Ramos (cell line): ENCODE measurements at regions not wholly inside any gene's neighbourhood (a gene's known extent, or its start where the extent isn't known, plus 50 kb on each side); places are given as distances from the start of the nearest gene placed in this dataset.

ENCODE experiments used
- in situ Hi-C: fragments of 300-500 bp; cut with MboI; formaldehyde crosslinking; loops from one replicate; pipeline ENCODE4 v1.14.3; 2022; ENCODE audit warnings: low sequenced_read_pairs; ENCODE audit not compliant: unreplicated experiment

DNA sequence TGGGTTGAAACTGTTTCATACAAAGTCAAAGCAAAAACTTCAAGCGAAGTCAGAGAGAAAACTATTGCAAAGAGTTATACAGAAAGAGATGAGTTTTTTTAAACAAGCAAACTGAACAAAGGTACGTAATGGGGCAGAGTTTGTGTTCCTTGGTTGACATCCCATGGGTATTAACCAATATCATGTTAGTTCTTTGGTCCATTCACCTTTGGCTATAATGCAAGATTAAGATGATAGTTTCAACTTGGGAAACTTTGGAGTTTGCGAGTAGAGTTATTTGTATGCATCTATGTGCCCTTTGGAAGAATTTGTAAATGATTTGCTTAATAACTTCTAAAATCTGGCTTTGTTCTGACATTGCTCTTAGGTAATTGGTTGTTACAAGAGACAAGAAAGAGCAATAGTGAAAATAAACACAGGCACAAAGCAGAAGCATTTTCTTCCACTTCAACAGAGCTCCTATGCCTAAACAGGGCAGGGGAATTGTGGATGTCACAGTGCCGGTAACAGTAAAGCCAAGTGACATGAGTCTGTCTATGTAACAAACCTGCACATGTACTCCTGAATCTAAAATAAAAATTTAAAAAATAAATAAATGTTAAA is 936.1 kb downstream of the SUCLG1 start:
- in situ Hi-C loops: no loop called here

DNA sequence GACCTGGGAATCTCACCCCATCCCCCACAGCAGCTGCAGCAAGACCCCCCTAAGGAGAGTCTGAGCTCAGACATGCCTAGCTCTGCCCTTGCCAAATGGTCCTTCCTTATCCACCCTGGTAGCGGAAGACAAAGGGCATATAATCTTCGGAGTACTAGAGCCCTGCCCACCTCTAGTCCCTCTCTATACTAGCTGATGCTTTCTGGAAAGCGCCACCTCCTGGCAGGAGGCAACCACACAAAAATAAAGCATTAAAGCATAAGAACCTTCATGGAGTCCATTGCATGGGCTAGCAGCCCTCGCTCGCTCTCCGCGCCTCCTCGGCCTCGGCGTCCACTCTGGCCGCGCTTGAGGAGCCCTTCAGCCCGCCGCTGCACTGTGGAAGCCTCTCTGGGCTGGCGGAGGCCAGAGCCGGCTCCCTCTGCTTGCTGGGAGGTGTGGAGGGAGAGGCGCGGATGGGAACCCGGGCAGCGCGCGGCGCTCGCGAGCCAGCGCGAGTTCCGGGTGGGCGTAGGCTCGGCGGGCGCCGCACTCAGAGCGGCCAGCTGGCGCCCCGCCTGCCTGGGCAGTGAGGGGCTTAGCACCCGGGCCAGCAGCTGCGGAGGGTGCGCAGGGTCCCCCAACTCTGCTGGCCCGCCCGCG is 941.2 kb downstream of the SUCLG1 start:
- in situ Hi-C loops: no loop called here

DNA sequence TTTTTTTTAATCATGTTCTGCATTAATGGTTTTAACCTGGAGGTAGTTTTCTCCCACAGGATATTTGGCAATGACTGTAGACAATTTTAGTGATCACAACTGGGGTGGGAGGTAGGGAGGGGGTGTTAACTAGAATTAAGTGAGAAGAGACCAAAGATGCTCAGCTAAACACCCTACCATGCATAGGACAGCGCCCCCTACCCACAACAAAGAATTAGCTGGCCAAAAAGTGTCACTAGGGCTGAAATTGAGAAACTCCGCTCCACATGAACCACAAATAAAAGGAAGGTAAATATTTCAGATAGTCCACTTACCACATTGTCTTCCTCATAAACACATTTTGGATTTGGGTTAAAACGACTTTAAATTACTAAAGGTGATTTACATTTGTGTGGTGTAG is 942.6 kb downstream of the SUCLG1 start:
- in situ Hi-C loops: no loop called here

DNA sequence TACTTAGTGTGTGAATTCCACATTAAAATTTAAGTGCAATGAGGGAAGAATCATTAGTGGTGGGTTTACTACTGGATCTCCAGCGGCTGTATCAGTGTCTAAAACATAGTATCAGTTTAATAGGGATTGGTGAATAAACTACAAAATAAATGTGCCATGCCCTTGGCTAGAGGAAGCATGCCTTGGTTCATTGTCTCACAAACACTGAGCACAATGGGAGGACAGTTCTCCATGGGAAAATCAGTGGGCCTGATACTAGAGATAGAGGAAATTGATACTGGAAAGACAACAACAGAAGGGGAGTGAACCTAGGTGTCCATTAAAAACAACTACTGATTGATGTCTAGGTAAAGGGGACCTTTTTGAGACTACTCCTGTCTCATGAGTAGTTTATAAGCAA is 971.6 kb downstream of the SUCLG1 start:
- in situ Hi-C loops: no loop called here

DNA sequence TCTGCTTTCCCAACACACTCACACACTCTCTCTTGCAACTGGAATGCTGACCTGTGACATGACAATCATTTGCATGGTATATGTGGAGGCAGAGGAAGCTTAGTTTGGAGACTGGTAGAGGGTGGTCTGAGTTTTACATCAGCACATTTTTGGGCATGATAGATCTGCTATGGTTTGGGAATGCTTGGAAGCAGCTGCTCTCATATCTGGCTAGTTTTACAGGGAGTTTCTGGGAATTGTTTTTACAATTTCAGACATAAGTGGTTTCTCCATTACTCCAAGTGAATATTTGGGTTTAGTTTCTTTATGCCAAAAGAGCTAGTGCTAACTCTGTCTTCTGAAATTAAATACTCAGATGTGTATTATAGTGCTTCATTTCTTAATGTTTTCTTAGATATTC is 977.6 kb downstream of the SUCLG1 start:
- in situ Hi-C loops: no loop called here

DNA sequence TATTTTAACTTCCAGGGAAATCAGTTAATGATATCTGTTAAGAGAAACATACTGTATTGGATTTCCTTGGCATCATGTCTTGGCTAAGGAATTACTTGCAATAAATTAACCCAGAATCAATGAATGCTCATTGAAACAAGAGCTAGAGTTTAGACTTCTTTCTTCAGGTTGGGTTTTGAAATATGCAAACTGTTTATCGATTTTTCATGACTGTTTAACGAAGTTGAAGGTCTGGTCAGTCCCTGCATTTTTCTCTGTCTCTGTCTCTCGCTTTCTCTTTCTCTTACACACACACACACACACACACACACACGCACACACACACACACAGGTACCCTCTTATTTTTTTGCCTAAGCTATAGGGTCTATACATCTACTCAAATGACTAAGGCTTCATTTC is 981.0 kb downstream of the SUCLG1 start:
- in situ Hi-C loops: no loop called here

DNA sequence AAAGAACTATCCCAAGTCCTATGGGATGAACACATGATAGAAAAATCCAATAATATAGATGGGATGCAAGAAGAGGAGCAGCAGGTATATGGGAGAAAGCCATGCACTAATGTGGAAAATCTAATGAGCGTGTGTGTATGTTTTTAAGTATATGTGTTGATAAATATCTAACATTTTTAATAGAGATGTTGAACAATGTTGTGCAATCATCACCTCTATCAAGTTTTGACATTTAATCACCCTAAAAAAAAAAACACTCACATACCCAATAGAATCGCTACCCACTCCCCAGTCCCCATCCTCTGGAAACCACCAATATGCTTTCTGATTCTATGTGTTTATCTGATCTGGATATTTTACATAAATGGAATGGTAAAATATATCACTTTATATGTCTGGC is 983.7 kb downstream of the SUCLG1 start:
- in situ Hi-C loops: no loop called here

DNA sequence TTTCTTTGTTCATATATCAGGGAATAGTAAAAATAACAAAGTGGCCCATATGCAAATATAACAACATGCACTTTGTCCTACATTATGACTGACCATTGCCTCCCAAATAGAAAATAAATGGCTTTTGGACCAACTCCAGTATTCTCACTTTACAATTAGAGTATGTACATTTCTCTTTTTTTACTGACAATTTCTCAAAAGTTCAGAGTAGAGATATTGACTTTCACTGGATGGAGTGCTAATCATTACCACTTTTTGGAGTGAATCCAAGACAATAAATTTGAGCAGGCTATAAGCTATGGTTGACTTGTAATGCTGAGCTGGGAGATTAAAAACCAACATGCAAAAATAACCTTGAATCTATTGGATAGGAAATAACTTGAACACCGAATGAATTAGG is 987.4 kb downstream of the SUCLG1 start:
- in situ Hi-C loops: no loop called here

DNA sequence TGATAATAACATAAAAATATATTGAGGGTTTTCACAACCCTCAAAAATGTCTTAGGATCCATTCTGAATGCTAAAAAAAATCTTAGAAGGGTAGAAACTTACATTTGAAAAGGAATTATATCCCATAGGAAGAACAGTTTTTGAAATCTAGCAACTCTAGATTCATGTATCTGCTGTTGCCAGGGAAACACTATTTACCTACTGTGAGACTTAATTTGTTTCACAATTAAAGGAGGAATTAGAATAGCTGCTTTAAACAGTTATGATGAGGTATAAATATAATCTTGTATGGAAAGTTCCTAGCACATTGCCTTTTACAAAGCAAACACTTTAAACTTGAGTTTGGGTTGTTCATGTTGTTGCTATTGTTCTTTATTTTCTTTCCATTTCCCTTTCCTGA is 988.2 kb downstream of the SUCLG1 start:
- in situ Hi-C loops: no loop called here

DNA sequence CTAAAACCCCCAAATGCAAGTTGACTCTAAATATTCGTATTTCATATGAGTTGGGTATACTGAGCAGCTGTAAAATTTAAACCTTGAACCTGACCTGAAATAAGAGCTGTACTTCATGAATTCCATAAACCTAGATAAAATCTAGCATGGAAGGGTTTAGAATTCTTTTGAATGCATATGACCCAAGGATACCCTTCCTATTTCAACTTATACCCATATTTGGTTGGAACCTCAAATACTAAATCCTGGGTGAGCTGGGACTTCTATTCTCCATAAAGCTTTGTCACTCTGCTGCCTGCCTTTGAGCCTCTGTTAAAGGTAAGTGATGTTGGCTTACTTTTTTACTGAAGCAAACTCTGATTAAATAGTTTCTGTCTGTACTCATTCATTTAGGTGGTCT is 994.6 kb downstream of the SUCLG1 start:
- in situ Hi-C loops: no loop called here

DNA sequence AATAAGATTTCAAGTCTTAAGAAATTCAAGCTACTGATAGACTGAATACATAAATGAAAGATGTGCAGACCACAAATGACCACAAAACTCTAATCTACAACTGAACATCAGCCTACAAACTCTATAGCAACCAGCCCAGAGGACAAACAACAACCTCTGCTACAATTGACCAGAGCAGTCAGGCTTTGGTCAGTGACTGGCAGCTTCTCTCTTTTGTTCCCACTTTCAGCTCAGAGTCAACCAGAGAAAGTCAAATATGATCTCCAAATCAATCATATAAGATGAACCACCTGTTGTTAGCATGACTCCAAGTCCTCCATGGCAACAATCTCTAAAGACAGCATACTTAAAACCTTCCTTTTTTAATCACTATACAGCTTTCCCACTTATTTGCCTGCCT is 996.2 kb downstream of the SUCLG1 start:
- in situ Hi-C loops: no loop called here

DNA sequence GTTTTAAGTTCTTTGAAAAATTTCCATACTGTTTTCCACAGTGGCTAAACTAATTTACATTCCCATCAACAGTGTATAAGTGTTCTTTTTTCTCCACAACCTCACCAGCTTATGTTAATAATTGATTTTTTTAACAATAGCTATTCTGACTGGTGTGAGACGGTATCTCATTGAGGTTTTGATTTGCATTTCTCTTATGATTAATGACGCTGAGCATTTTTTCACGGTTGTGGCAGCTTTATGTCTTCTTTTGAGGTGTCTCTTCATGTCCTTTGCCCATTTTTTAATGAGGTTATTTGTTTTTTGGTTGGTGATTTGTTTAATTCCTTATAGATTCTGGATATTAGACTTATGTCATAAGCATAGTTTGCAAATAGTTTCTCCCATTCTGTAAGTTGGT is 997.9 kb downstream of the SUCLG1 start:
- in situ Hi-C loops: no loop called here

DNA sequence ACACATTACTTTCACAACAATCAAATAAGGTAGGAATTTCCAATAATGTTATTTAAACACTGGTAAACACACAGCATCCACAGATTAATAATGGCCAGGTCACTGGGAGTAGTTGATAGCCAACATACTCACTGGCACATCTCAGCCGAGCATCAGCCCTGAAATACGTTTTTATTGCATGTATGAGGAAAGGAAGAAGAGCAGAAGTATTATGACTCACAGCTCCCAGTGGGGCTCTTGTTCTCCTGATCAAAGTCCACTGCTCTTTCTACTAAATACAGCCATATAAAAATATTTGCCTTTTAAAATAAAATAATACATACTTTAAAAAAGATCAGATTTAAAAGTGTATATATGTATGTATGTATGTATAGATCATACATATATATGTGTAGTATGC is 999.6 kb downstream of the SUCLG1 start:
- in situ Hi-C loops: no loop called here

DNA sequence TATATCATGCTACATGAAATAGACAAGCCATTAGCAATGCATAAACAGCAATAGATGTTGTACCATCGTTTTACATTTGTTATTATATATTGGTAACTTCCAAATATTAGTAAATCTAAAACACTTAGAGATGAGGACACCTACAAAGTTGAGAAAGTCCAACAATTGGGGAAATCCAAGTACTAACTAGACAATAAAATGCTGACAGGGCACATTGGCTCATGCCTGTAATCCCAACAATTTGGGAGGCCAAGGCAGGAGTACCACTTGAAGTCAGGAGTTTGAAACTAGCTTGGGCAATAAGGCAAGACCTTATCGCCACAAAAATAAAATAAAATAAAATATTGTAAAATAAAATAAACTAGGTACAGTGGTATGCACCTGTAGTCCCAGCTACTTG is 1023.1 kb downstream of the SUCLG1 start:
- in situ Hi-C loops: no loop called here

DNA sequence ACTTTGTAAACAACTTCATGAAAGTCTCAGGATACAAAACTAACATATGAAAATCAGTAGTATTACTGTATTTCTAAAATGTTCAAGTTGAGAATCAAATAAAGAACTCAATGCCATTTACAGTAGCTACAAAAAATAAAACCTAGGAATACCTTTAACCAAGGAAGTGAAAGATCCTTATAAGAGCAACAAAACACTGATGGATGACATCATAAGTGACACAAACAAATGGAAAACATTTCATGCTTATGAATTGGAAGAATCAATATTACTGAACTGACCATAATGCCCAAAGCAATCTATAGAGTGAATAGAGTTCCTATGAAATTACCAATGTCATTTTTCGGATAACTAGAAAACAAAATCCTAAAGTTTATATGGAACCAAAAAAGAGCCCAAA is 1038.1 kb downstream of the SUCLG1 start:
- in situ Hi-C loops: no loop called here

DNA sequence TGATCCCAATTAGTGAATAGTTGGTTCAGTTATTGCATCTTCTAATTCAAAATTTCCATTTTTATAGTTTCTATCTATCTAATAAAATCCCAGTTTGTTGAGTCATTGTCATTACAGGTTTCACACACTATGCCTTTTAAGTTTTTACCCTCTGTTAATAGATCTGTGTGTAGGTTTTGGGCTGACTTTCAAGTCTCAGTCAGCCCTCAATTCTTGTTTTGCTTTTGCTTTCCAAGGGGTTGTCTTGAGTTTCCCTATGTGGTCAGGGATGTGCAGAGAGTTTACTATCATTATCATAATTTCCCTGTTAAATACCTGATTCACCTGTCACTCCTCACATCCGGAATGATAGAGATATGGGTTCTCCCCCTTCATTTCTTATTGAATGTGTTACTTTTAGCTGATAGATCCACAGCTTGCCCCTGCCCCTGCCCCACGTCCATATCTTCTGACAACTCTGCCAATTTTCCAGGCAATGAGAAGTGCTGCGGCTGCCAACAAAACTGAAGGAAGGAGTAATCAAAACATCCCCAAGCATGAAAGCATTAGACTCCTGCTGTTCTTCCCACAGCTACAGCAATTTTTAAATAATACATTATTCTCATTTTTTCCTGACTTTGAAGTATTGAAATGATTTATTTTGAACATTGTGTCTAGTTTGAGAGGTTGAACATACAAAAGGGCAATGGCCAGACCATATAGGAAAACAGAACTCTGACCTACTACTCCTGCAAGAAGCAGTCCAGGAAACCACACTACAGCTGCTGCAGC is 1064.8 kb downstream of the SUCLG1 start:
- in situ Hi-C loops: no loop called here

DNA sequence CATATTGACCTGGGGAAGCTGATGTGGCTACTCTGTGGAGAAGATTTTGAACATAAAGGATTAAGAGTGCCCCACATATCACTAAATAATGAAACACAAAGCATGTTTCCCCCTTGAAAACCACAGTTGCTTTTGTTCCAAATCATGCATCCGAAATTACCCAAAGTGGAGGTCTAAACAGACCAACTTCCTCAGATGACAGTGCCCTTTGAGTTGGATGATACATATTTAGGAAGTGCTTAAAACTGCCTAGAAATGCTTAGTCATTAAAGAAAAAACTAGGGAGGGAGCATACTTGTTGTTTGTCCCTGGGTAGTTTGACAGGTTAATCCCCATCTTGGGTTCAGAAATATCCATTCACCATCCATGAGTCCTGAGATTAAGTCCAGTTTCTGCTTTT is 1070.3 kb downstream of the SUCLG1 start:
- in situ Hi-C loops: no loop called here

DNA sequence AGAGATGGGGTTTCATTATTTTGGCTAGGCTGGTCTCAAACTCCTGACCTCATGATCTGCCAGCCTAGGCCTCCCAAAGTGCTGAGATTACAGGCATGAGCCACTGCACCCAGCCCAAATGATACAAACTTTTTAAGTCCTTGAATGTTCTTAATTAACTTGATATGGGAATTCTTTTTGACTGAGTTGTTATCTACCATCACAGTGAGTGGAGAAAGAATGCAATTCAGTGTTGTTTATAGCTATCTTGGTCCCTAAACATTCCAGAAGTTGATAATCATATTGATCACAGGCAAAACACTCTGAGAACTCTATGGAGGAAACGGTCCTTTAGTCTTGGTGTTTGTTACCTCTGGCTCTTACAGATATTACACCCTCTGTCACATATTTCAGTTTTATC is 1072.5 kb downstream of the SUCLG1 start:
- in situ Hi-C loops: no loop called here

DNA sequence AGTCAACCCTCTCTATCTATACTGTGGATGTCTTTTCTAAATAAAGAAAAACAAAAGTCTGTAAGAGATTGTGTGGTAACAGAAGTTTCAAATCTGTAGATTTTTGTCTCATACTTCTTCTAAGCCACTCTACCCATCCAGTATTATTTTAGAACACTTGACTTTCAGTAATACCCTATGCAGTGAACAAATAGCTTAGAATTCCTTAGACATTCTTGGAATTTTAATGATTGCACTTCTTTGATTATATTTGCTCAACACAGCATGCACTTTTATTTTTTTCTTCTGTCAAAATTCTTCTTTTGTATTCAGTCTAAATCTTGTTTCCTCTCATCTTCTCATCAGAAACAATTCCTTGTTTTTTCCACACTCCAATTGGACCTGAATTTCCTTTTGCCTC is 1080.2 kb downstream of the SUCLG1 start:
- in situ Hi-C loops: no loop called here

DNA sequence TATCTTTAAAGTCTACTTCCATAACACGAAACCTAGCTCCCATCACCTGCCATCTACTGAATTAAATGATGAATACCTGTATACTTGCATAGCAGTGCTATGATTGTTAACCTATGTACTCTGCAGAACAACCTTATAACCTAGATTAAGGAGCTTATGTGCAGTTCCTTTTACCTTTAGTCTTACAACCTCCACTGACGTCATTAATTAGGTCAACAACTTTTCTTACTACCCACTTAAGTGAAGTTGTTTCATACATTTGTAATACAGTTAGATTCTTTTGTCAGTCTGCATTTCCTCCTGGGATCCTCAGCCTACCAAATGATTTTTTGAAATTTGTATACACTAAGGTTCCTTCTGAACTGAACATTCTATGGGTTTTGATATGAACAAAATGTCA is 1082.3 kb downstream of the SUCLG1 start:
- in situ Hi-C loops: no loop called here

DNA sequence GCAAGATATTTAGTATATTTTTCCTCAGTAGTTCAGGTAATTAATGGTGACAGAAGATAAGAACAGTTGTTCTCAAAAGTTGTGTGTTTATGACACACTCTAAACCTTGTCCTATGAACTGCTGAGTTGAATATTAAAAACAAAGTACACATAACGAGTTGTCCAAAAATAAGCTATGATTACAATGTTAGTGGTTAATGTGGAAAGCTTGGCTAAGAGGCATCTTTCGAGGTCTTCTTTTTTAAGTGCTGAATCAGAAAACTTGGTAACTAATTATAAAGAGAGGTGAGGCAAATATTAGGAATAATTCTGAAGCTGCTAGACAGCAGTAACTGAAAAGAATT is 1088.7 kb downstream of the SUCLG1 start:
- in situ Hi-C loops: no loop called here
